Uterus (tissue), 3 donors: ENCODE measurements at regions not wholly inside any gene's neighbourhood (a gene's known extent, or its start where the extent isn't known, plus 50 kb on each side); places are given as distances from the start of the nearest gene placed in this dataset.
A peak's percentile ranks its signal among the peaks of the same experiment; 100 is the strongest.

Source experiments
- DNase-seq, 2 donors: peaks; one replicate each; pipeline ENCODE4 v3.0.0-alpha.2; 2019 to 2020
- H3K27ac ChIP-seq, 2 donors: fragments of 200-600 bp; sonication (generic); 1 replicate in 1 of 2; 2 replicates in 1 of 2; pipeline ENCODE4 v1.5.1; 2016 to 2018
- H3K27me3 ChIP-seq, 2 donors: fragments of 200-600 bp; sonication (generic); one replicate each; pipeline ENCODE4 v1.5.1; 2018 to 2019; ENCODE audit warnings: control low read depth in 1 of 2
- H3K36me3 ChIP-seq, 2 donors: fragments of 200-600 bp; sonication (generic); one replicate each; pipeline ENCODE4 v1.5.1; 2019; ENCODE audit warnings: control low read depth in 1 of 2
- H3K4me1 ChIP-seq, 2 donors: fragments of 200-600 bp; sonication (generic); one replicate each; pipeline ENCODE4 v1.5.1; 2018 to 2019; ENCODE audit warnings: control low read depth in 1 of 2
- H3K4me3 ChIP-seq, 2 donors: fragments of 200-600 bp; sonication (generic); 1 replicate in 1 of 2; 2 replicates in 1 of 2; pipeline ENCODE4 v1.5.1; 2018 to 2019; ENCODE audit warnings: mild to moderate bottlenecking in 1 of 2
- H3K9me3 ChIP-seq, 2 donors: fragments of 200-600 bp; sonication (generic); one replicate each; pipeline ENCODE4 v1.5.1; 2019; ENCODE audit warnings: control low read depth in 1 of 2
- POLR2A ChIP-seq, 2 donors: fragments of 450-650 bp; IDR thresholded peaks; one replicate each; pipeline ENCODE4 v1.6.1; 2016; ENCODE audit warnings: antibody characterized with exemption in 2 of 2, mild to moderate bottlenecking in 1 of 2, moderate library complexity in 1 of 2
- intact Hi-C: fragments of 100-400 bp; cut with DNase I; formaldehyde crosslinking; loops from one replicate; pipeline ENCODE4 v1.15.1; 2023; ENCODE audit warnings: low total_unique reads
- TF ChIP-seq, protein P1 (sequence below), 4 experiments: fragments of 200-600 bp in 2 of 4; fragments of 450-650 bp in 2 of 4; sonication (generic) in 2 of 4; IDR thresholded peaks; one replicate each; pipeline ENCODE4 v1.5.1; 2016 to 2019; ENCODE audit warnings: antibody characterized with exemption in 4 of 4, mild to moderate bottlenecking in 2 of 4, moderate library complexity in 1 of 4
- donor health status: DM: yes; HTN: yes; CAD: no.

DNA sequence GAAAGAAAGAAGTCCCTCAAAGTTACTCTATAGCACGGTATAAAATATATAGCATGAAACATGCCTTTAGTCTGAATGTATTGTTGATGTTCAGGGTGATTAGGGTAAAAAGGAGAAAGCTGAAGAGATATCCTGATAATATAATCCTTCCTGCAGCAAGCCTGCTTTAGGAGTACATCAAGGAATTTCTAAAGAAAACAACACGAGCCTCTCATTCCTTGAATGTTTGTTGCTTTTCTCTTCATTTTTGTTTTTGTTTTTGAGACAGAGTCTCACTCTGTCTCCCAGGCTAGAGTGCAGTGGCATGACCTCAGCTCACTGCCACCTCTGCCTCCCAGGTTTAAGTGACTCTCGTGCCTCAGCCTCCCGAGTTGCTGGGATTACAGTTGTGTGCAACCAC is 79.1 kb downstream of the CD164 start:
- H3K9me3 ChIP-seq, result no peaks in the 10 kb centered on the region
- H3K4me3 ChIP-seq, result no peak overlapping the region
- intact Hi-C loops, result no loop called here
- H3K27ac ChIP-seq, result peak overlapping the region in 1 of 2 donors; percentile 57
- no peaks in the 10 kb centered on the region for H3K27me3 ChIP-seq
- TF ChIP-seq POLR2A (IDR thresholded peaks at IDR 0.05), result no peak
- TF ChIP-seq, protein P1, sequence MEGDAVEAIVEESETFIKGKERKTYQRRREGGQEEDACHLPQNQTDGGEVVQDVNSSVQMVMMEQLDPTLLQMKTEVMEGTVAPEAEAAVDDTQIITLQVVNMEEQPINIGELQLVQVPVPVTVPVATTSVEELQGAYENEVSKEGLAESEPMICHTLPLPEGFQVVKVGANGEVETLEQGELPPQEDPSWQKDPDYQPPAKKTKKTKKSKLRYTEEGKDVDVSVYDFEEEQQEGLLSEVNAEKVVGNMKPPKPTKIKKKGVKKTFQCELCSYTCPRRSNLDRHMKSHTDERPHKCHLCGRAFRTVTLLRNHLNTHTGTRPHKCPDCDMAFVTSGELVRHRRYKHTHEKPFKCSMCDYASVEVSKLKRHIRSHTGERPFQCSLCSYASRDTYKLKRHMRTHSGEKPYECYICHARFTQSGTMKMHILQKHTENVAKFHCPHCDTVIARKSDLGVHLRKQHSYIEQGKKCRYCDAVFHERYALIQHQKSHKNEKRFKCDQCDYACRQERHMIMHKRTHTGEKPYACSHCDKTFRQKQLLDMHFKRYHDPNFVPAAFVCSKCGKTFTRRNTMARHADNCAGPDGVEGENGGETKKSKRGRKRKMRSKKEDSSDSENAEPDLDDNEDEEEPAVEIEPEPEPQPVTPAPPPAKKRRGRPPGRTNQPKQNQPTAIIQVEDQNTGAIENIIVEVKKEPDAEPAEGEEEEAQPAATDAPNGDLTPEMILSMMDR (IDR thresholded peaks at IDR 0.05), result no peak
- no peak for DNase-seq
- H3K4me1 ChIP-seq, result peaks cover 0 to 6% of the 10 kb centered on the region in 2 donors
- no peaks in the 10 kb centered on the region for H3K36me3 ChIP-seq

GRCh38 chr6:109302176-109302575 is 80.1 kb downstream of the CD164 start:
- Histone ChIP-seq H3K4me1 (peaks cover 0 to 6% of the 10 kb centered on the region in 2 donors), H3K27me3 (no peaks in the 10 kb centered on the region), H3K27ac (no peak overlapping the region), H3K4me3 (no peak overlapping the region), H3K9me3 (no peaks in the 10 kb centered on the region), H3K36me3 (no peaks in the 10 kb centered on the region)
- intact Hi-C loops, result no loop called here
- no peak for TF ChIP-seq POLR2A (IDR thresholded peaks at IDR 0.05)
- no peak for DNase-seq

GRCh38 chr6:109301418-109301817 is 80.8 kb downstream of the CD164 start:
- intact Hi-C loops, result no loop called here
- Histone ChIP-seq H3K9me3 (no peaks in the 10 kb centered on the region), H3K27me3 (no peaks in the 10 kb centered on the region), H3K4me3 (no peak overlapping the region), H3K4me1 (peaks cover 0 to 6% of the 10 kb centered on the region in 2 donors), H3K36me3 (no peaks in the 10 kb centered on the region), H3K27ac (peak overlapping the region; percentile 29 to 63)
- DNase-seq, result no peak
- TF ChIP-seq, protein P1 (IDR thresholded peaks at IDR 0.05), result no peak
- no peak for TF ChIP-seq POLR2A (IDR thresholded peaks at IDR 0.05)

GRCh38 chr6:109300874-109301273 is 81.4 kb downstream of the CD164 start:
- no peaks in the 10 kb centered on the region for H3K36me3 ChIP-seq
- intact Hi-C loops, result no loop called here
- TF ChIP-seq, protein P1 (IDR thresholded peaks at IDR 0.05), result no peak
- TF ChIP-seq POLR2A (IDR thresholded peaks at IDR 0.05), result no peak
- no peak overlapping the region for H3K4me3 ChIP-seq
- no peak for DNase-seq
- no peaks in the 10 kb centered on the region for H3K9me3 ChIP-seq
- H3K27me3 ChIP-seq, result no peaks in the 10 kb centered on the region
- H3K27ac ChIP-seq, result peak overlapping the region; percentile 29 to 63
- H3K4me1 ChIP-seq, result peaks cover 0 to 6% of the 10 kb centered on the region in 2 donors

GRCh38 chr6:109299776-109300564 is 82.3 kb downstream of the CD164 start:
- intact Hi-C loops, result no loop called here
- Histone ChIP-seq H3K36me3 (no peaks in the 10 kb centered on the region), H3K27ac (peak overlapping the region; percentile 63 to 64), H3K4me3 (no peak overlapping the region), H3K4me1 (peaks cover 0 to 6% of the 10 kb centered on the region in 2 donors), H3K9me3 (no peaks in the 10 kb centered on the region), H3K27me3 (no peaks in the 10 kb centered on the region)
- DNase-seq, result peak; percentile 32 to 46
- TF ChIP-seq POLR2A (IDR thresholded peaks at IDR 0.05), result peak; percentile 16 to 28
- TF ChIP-seq, protein P1 (IDR thresholded peaks at IDR 0.05), result no peak
